ENCODE measurements at regions not wholly inside any gene's neighbourhood (a gene's known extent, or its start where the extent isn't known, plus 50 kb on each side); places are given as distances from the start of the nearest gene placed in this dataset.

DNA sequence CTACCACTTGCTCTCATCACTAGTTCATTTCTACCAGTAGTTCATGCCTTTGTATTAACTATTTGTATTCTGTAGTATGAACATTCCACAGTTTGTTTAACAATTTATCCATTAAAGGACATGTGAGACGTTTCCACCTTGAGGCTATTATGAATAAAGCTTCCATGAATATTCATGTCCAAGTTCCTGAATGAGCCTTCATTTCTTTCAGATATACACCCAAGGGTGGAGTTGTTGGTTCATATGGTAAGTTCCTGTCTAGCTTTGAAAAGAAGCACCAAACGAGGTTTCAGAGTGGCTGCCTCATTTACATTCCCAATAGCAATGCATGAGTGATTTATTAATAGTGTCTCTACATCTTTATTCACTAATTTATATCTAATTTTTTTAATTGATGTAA lies 407.8 kb upstream of the C16orf82 start:
- no peak overlapping the region for H3K27ac ChIP-seq (ENCODE audit: extremely low read depth, low read depth, low read length)
- no peak overlapping the region for H2AFZ ChIP-seq (ENCODE audit: low read depth, low read length)
- H3K4me1 ChIP-seq (replicated peaks in 1 of 2; ENCODE audit: control insufficient read depth in 2 of 2, insufficient read depth in 2 of 2, low read length in 2 of 2), result no peaks in the 10 kb centered on the region
- H3K9ac ChIP-seq (ENCODE audit: insufficient read depth in 1 of 2, low read depth in 2 of 2, low read length in 2 of 2), result no peak overlapping the region
- 0% methylated on average over 2 of the region's 2 CpGs for WGBS (ENCODE audit: insufficient coverage, low coverage, missing lambda C conversion rate)
- H3K36me3 ChIP-seq (ENCODE audit: control insufficient read depth, insufficient read depth, low read length), result no peaks in the 10 kb centered on the region
- no peak overlapping the region for H3K4me3 ChIP-seq
- H4K20me1 ChIP-seq (replicated peaks; ENCODE audit: control insufficient read depth, insufficient read depth, low read length), result no peaks in the 10 kb centered on the region
- BruUV-seq (replicated peaks), result no TSS peak
- no peak for TF ChIP-seq EGR1 (conservative IDR thresholded peaks at IDR 0.05)
- no peak for TF ChIP-seq GABPB1 (CRISPR knock-in tag; IDR thresholded peaks at IDR 0.05)
- no peak for TF ChIP-seq ZNF232 (CRISPR knock-in tag; IDR thresholded peaks at IDR 0.05)
- TF ChIP-seq, protein P1, sequence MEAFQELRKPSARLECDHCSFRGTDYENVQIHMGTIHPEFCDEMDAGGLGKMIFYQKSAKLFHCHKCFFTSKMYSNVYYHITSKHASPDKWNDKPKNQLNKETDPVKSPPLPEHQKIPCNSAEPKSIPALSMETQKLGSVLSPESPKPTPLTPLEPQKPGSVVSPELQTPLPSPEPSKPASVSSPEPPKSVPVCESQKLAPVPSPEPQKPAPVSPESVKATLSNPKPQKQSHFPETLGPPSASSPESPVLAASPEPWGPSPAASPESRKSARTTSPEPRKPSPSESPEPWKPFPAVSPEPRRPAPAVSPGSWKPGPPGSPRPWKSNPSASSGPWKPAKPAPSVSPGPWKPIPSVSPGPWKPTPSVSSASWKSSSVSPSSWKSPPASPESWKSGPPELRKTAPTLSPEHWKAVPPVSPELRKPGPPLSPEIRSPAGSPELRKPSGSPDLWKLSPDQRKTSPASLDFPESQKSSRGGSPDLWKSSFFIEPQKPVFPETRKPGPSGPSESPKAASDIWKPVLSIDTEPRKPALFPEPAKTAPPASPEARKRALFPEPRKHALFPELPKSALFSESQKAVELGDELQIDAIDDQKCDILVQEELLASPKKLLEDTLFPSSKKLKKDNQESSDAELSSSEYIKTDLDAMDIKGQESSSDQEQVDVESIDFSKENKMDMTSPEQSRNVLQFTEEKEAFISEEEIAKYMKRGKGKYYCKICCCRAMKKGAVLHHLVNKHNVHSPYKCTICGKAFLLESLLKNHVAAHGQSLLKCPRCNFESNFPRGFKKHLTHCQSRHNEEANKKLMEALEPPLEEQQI (IDR thresholded peaks at IDR 0.05), result no peak
- TF ChIP-seq, protein P2, sequence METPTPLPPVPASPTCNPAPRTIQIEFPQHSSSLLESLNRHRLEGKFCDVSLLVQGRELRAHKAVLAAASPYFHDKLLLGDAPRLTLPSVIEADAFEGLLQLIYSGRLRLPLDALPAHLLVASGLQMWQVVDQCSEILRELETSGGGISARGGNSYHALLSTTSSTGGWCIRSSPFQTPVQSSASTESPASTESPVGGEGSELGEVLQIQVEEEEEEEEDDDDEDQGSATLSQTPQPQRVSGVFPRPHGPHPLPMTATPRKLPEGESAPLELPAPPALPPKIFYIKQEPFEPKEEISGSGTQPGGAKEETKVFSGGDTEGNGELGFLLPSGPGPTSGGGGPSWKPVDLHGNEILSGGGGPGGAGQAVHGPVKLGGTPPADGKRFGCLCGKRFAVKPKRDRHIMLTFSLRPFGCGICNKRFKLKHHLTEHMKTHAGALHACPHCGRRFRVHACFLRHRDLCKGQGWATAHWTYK (CRISPR knock-in tag; IDR thresholded peaks at IDR 0.05), result no peak
- no peak for TF ChIP-seq FOXP1 (CRISPR knock-in tag; IDR thresholded peaks at IDR 0.05)
- TF ChIP-seq KAT8 (IDR thresholded peaks at IDR 0.05; ENCODE audit: low read depth), result no peak
- TF ChIP-seq ZNF133 (CRISPR knock-in tag; IDR thresholded peaks at IDR 0.05), result no peak
- TF ChIP-seq DMBX1 (CRISPR knock-in tag; IDR thresholded peaks at IDR 0.05; ENCODE audit: borderline replicate concordance), result no peak
- TF ChIP-seq CBX1 (IDR thresholded peaks at IDR 0.05; ENCODE audit: low read depth), result no peak
- TF ChIP-seq ZNF384 (IDR thresholded peaks at IDR 0.05; ENCODE audit: low read depth, low read length), result no peak
- TF ChIP-seq CHD1 (IDR thresholded peaks at IDR 0.05; ENCODE audit: low read length), result no peak
- TF ChIP-seq, protein P3, sequence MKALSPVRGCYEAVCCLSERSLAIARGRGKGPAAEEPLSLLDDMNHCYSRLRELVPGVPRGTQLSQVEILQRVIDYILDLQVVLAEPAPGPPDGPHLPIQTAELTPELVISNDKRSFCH (CRISPR knock-in tag; IDR thresholded peaks at IDR 0.05), result no peak
- TF ChIP-seq, protein P3 (tag; IDR thresholded peaks at IDR 0.05), result no peak
- TF ChIP-seq ZKSCAN8 (CRISPR knock-in tag; IDR thresholded peaks at IDR 0.05), result no peak
- TF ChIP-seq, protein P4, sequence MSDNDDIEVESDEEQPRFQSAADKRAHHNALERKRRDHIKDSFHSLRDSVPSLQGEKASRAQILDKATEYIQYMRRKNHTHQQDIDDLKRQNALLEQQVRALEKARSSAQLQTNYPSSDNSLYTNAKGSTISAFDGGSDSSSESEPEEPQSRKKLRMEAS (CRISPR knock-in tag; IDR thresholded peaks at IDR 0.05), result no peak
- TF ChIP-seq RHOXF2B (CRISPR knock-in tag; conservative IDR thresholded peaks at IDR 0.05), result no peak
- no peak for TF ChIP-seq RBM25 (IDR thresholded peaks at IDR 0.05; ENCODE audit: low read depth, low read length, severe bottlenecking)
- TF ChIP-seq ZNF175 (CRISPR knock-in tag; IDR thresholded peaks at IDR 0.05; ENCODE audit: low read depth), result no peak
- FAIRE-seq (no peak), ATAC-seq (no peak), DNase-seq (ENCODE audit: extremely low read depth in 1 of 4, low spot score in 3 of 4) (no peak)
- H3K4me2 ChIP-seq (ENCODE audit: insufficient read depth, low read length), result no peak overlapping the region
- peaks cover 0 to under 1% of the 10 kb centered on the region in 2 experiments; a peak in 2 of 5 replicates for H3K27me3 ChIP-seq (ENCODE audit: control insufficient read depth in 2 of 2, insufficient read depth in 2 of 2, low read length in 2 of 2)
- H3K9me3 ChIP-seq (replicated peaks; ENCODE audit: control insufficient read depth, insufficient read depth, low read depth, low read length), result no peaks in the 10 kb centered on the region
- in situ Hi-C loops (cut with MboI), result no loop called here
- H3K9me1 ChIP-seq (ENCODE audit: control insufficient read depth, insufficient read depth, low read length), result no peaks in the 10 kb centered on the region
- no peaks in the 10 kb centered on the region for H3K79me2 ChIP-seq (ENCODE audit: control insufficient read depth, insufficient read depth, low read length)
- ChIA-PET CTCF (ENCODE audit: low intra/inter-chr PET ratio) (no interaction called here), POLR2A (no interaction called here)
- intact Hi-C loops (cut with micrococcal nuclease), result no loop called here
